Heart right ventricle (tissue), 16 donors: ENCODE measurements at regions not wholly inside any gene's neighbourhood (a gene's known extent, or its start where the extent isn't known, plus 50 kb on each side); places are given as distances from the start of the nearest gene placed in this dataset.

Experiments
- ATAC-seq, 8 donors: fragments of 200-7000 bp; cut with Tn5 transposase; one replicate each; pipeline ENCODE4 v1.9.1; 2020; ENCODE audit warnings: mild to moderate bottlenecking in 8 of 8, moderate library complexity in 8 of 8, moderate number of reproducible peaks in 1 of 8
- DNase-seq, 2 donors: peaks; one replicate each; pipeline ENCODE4 v3.0.0-alpha.2; 2020
- H3K27ac ChIP-seq, 10 donors: fragments of 200-600 bp; sonication (generic) in 2 of 10; one replicate each; pipeline versions ENCODE4 v1.5.0 to v1.8.0; 2020 to 2022; ENCODE audit warnings: mild to moderate bottlenecking in 3 of 10
- H3K27me3 ChIP-seq, 7 donors: fragments of 200-600 bp; one replicate each; pipeline ENCODE4 v1.8.0; 2021 to 2022; ENCODE audit warnings: mild to moderate bottlenecking in 2 of 7
- H3K36me3 ChIP-seq, 9 donors: fragments of 200-600 bp; sonication (generic) in 1 of 9; one replicate each; pipeline versions ENCODE4 v1.5.0 to v1.8.0; 2020 to 2022; ENCODE audit warnings: mild to moderate bottlenecking in 2 of 9
- H3K4me1 ChIP-seq, 9 donors: fragments of 200-600 bp; sonication (generic) in 1 of 9; one replicate each; pipeline versions ENCODE4 v1.5.0 to v1.8.0; 2020 to 2022; ENCODE audit warnings: mild to moderate bottlenecking in 4 of 9
- H3K4me3 ChIP-seq, 10 donors: fragments of 200-600 bp; sonication (generic) in 2 of 10; one replicate each; pipeline versions ENCODE4 v1.5.0 to v1.8.0; 2020 to 2022; ENCODE audit warnings: mild to moderate bottlenecking in 7 of 10, moderate library complexity in 2 of 10
- H3K9me3 ChIP-seq, 11 donors: fragments of 200-600 bp in 10 of 11; sonication (generic) in 2 of 11; one replicate each; pipeline versions ENCODE4 v1.5.0 to v1.8.0; 2013 to 2022; ENCODE audit warnings: mild to moderate bottlenecking in 2 of 11, control low read depth in 1 of 11, moderate library complexity in 1 of 11
- CTCF ChIP-seq, 9 donors: fragments of 200-600 bp; sonication (generic) in 2 of 9; IDR thresholded peaks; one replicate each; pipeline versions ENCODE4 v1.5.0 to v1.8.0; 2021 to 2022; ENCODE audit warnings: antibody characterized with exemption in 9 of 9, mild to moderate bottlenecking in 5 of 9, moderate library complexity in 1 of 9
- WGBS, 2 donors: extraction: QIAGEN DNeasy Blood & Tissue Kit; methylation state at CpG; one replicate each; pipeline ENCODE4 v1.1.7; 2013; ENCODE audit warnings: inconsistent platforms in 1 of 2; 5-methylcytosine and 5-hydroxymethylcytosine counted together
- intact Hi-C, 10 donors: fragments of 100-400 bp; cut with DNase I; formaldehyde crosslinking; loops; one replicate each; pipeline versions ENCODE4 v1.11.1 to v1.14.2; 2022
- donor health status: Arrhythmogenic right ventricular cardiomyopathy.
- donor health status: ischemic (EF 13 %, LVEDD 7.1; RV severe dilation, severe dysfunction).
- donor health status: healthy with polysubstance abuse.
- donor health status: DM: no; HTN: yes; CAD: no.
- donor health status: DM: no; HTN: no; CAD: no.
- donor health status: ischemic (EF 25% LVEDD 6.9; RV normal size, moderate dysfunction).
- donor health status: ischemic (EF 25% LVEDD 5.7; RV mildly dilated, moderate dysfunction).
- donor health status: healthy.
- donor health status: DM: yes; HTN: yes; CAD: no.
- donor health status: Ischemic cardiomyopathy.
- donor health status: ischemic (EF 35%, LVEDD 5.7; RV mildly dilated, moderate dysfunction).
- donor health status: nonischemic (EF 11% LVEDD 7.7; RV severe dilation, severe dysfunction).
- donor health status: DM: yes; HTN: yes; CAD: no.
- donor health status: PGD.
- donor health status: ischemic (EF 29% LVEDD 5.4; RV normal size, mild dysfunction).
- donor health status: nonischemic (EF 23%, LVEDD 6.1; RV moderate dilation, normal function).

- TF ChIP-seq CTCF (IDR thresholded peaks at IDR 0.05) = no peak
- Histone ChIP-seq H3K4me1 (peaks cover 0 to 9% (median 0%) of the 10 kb centered on the region in 9 donors), H3K27me3 (peaks cover 0 to 77% (median 41%) of the 10 kb centered on the region in 7 donors), H3K4me3 (no peak overlapping the region), H3K27ac (no peak overlapping the region), H3K36me3 (no peaks in the 10 kb centered on the region), H3K9me3 (no peaks in the 10 kb centered on the region)
- DNase-seq = no peak
- intact Hi-C loops = no loop called here
- no peak for ATAC-seq
- 93 to 94% methylated on average over 5 of the region's 5 CpGs for whole genome bisulfite sequencing, 2 donors
Observed at GRCh38 chr2:239747771-239748170, 277.4 kb downstream of the NDUFA10 start.

GRCh38 chr2:239747274-239747673, 277.9 kb downstream of the NDUFA10 start:
- no peaks in the 10 kb centered on the region for H3K36me3 ChIP-seq
- no peak for TF ChIP-seq CTCF (IDR thresholded peaks at IDR 0.05)
- H3K9me3 ChIP-seq = no peaks in the 10 kb centered on the region
- intact Hi-C loops = no loop called here
- ATAC-seq (no peak), DNase-seq (no peak)
- H3K27ac ChIP-seq = no peak overlapping the region
- peaks cover 0 to 9% (median 0%) of the 10 kb centered on the region in 9 donors for H3K4me1 ChIP-seq
- H3K27me3 ChIP-seq = peaks cover 0 to 76% (median 41%) of the 10 kb centered on the region in 7 donors
- WGBS, 2 donors = 57 to 65% methylated on average over 16 of the region's 16 CpGs
- no peak overlapping the region for H3K4me3 ChIP-seq

GRCh38 chr2:239746559-239747246, 278.4 kb downstream of the NDUFA10 start:
- 71 to 78% methylated on average over 17 of the region's 17 CpGs for WGBS, 2 donors
- TF ChIP-seq CTCF (IDR thresholded peaks at IDR 0.05) = no peak
- no peak overlapping the region for H3K4me3 ChIP-seq
- no peaks in the 10 kb centered on the region for H3K9me3 ChIP-seq
- H3K27me3 ChIP-seq = peaks cover 0 to 71% (median 40%) of the 10 kb centered on the region in 7 donors
- ATAC-seq = no peak
- peaks cover 0 to 5% (median 0%) of the 10 kb centered on the region in 9 donors for H3K4me1 ChIP-seq
- intact Hi-C loops = no loop called here
- no peaks in the 10 kb centered on the region for H3K36me3 ChIP-seq
- no peak for DNase-seq
- no peak overlapping the region for H3K27ac ChIP-seq

GRCh38 chr2:239745386-239746227, 279.5 kb downstream of the NDUFA10 start:
- DNase-seq (no peak), ATAC-seq (no peak)
- no peaks in the 10 kb centered on the region for H3K36me3 ChIP-seq
- H3K27me3 ChIP-seq = peaks cover 0 to 64% (median 29%) of the 10 kb centered on the region in 7 donors
- no peak for TF ChIP-seq CTCF (IDR thresholded peaks at IDR 0.05)
- no peaks in the 10 kb centered on the region for H3K4me1 ChIP-seq
- WGBS, 2 donors = 48 to 49% methylated on average over 24 of the region's 24 CpGs
- H3K9me3 ChIP-seq = no peaks in the 10 kb centered on the region
- no peak overlapping the region for H3K27ac ChIP-seq
- H3K4me3 ChIP-seq = no peak overlapping the region
- intact Hi-C loops = no loop called here
